GM10248 (cell line): ENCODE measurements at regions not wholly inside any gene's neighbourhood (a gene's known extent, or its start where the extent isn't known, plus 50 kb on each side); places are given as distances from the start of the nearest gene placed in this dataset.

ENCODE experiments used
- CTCF ChIA-PET: fragments of 300-600 bp; sonication (Branson Sonifier 250); formaldehyde crosslinking; extraction: SDS; loops from one replicate; lab custom pipeline; 2021; ENCODE audit warnings: antibody characterized with exemption; lab: Yijun Ruan, JAX
- POLR2A ChIA-PET: fragments of 350-650 bp; sonication (Branson Sonifier 250); formaldehyde crosslinking; extraction: SDS; loops from one replicate; lab custom pipeline; 2020; ENCODE audit warnings: antibody characterized with exemption; lab: Yijun Ruan, JAX
- DNase-seq: peaks from one replicate; pipeline ENCODE4 v3.0.0; 2012; ENCODE audit errors: extremely low spot score
- TF ChIP-seq, protein P1 (sequence below): IDR thresholded peaks from 2 replicates; pipeline ENCODE4 v1.5.1; 2012; ENCODE audit warnings: mild to moderate bottlenecking, low read depth; ENCODE audit errors: extremely low read depth, missing control alignments, control extremely low read depth

DNA sequence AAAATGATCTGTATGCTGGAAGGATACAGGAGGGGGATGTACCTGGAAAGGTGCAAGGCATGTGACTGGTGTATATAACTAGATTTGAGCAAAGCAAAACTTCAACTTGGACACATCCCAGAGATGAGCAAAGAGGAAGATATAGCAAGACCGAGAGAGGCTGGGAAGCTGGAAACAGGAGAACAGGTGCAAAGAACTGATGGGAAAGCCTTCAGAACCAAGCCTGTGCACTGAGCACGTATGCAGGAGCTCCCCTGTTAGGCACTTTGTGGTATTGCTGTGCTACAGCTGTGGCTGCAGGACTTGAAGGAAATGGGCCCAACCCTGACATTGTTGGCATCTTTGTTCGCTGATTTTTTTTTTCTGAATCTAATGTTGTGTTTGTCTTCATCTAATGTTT lies 120.7 kb upstream of the PWP1 start:
- TF ChIP-seq, protein P1, sequence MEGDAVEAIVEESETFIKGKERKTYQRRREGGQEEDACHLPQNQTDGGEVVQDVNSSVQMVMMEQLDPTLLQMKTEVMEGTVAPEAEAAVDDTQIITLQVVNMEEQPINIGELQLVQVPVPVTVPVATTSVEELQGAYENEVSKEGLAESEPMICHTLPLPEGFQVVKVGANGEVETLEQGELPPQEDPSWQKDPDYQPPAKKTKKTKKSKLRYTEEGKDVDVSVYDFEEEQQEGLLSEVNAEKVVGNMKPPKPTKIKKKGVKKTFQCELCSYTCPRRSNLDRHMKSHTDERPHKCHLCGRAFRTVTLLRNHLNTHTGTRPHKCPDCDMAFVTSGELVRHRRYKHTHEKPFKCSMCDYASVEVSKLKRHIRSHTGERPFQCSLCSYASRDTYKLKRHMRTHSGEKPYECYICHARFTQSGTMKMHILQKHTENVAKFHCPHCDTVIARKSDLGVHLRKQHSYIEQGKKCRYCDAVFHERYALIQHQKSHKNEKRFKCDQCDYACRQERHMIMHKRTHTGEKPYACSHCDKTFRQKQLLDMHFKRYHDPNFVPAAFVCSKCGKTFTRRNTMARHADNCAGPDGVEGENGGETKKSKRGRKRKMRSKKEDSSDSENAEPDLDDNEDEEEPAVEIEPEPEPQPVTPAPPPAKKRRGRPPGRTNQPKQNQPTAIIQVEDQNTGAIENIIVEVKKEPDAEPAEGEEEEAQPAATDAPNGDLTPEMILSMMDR: peak; percentile 31
- ChIA-PET POLR2A (no interaction called here), CTCF (interaction anchor here (1.0 to 2.4 kb wide), 5 partner anchors 10 to 434 kb away, joined by 3 to 7 read pairs (median 4); no protein-coding TSS in a partner anchor)
- no peak for DNase-seq

DNA sequence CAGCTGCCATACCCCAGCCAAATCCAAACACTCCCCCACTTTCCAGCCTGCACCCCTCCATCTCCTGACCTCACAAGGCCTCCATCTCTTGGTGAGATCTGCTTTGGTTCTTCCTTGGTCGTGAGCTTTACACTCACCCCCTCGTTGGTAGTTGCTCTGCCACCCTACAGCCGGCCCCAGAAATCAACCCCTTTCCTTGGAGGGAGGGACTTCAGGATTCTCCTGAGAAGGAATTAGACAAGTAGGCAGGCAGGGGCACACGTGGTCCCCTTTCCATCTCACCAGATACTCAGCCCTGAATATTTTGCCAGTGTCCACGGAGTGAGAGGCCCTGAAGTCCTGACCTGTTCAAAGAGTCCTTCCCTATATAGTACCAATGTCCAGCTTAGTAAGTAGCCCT lies 120.0 kb upstream of the PWP1 start:
- no peak for DNase-seq
- TF ChIP-seq, protein P1: no peak
- POLR2A ChIA-PET: no interaction called here
- CTCF ChIA-PET: interaction anchor here (0.7 to 2.4 kb wide), 6 partner anchors 8 to 434 kb away, joined by 3 to 7 read pairs (median 4); no protein-coding TSS in a partner anchor

DNA sequence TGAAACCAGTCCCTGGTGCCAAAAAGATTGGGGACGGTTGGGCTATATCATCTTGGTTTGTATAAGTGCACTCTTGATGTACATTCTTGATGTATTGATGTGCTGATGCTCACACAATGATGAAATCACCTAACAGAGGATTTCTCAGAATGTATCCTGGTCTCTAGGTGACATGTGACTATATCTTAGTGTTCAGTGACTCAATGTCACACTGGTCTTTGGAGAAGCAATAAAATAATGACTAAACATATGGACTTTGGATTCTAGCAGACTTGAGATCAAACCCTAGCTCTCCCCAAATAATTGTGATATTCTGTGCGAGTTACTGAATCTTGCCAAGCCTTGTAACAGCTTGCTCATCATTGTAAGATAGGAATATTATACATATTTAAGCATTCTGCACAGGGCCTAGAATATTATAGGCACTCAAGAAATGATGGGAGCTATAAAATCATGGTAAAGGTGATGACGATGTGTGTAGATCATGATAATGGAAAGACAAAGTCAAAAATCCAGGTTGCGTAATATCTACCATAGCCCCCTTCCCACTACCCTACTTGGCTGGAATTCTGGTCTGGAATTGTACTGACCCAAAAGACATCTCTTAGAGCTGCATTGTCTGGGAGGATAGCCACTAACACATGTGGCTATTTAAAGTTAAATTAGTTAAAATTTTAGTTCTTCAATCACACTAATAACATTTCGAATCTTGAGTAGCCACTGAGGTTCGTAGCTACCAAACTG lies 117.6 kb upstream of the PWP1 start:
- TF ChIP-seq, protein P1: no peak
- ChIA-PET POLR2A (no interaction called here), CTCF (interaction anchor here (0.8 kb wide), 2 partner anchors 39 to 41 kb away, joined by 3 read pairs; no protein-coding TSS in a partner anchor)
- DNase-seq: no peak

DNA sequence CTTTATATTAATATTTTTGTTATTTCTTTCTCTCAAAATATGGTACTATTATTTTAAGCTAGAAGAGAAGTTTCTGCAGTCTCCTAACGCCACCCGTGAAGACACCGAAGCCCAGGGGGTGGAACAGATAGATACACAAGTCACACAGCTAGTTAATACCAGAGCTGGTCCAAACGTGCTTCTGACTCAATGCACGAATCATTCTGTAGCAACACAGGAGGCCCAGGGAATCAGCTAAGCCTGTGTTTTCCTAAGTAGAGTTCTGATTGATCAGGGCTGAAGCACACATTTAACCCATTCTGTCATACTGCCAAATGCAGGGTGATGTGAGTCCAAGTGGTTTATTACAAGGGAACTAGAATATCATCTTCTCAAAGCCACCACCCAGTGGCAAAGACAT lies 116.9 kb upstream of the PWP1 start:
- TF ChIP-seq, protein P1: no peak
- POLR2A ChIA-PET: no interaction called here
- DNase-seq: no peak
- CTCF ChIA-PET: interaction anchor here (0.8 kb wide), 2 partner anchors 39 to 42 kb away, joined by 3 read pairs; no protein-coding TSS in a partner anchor

DNA sequence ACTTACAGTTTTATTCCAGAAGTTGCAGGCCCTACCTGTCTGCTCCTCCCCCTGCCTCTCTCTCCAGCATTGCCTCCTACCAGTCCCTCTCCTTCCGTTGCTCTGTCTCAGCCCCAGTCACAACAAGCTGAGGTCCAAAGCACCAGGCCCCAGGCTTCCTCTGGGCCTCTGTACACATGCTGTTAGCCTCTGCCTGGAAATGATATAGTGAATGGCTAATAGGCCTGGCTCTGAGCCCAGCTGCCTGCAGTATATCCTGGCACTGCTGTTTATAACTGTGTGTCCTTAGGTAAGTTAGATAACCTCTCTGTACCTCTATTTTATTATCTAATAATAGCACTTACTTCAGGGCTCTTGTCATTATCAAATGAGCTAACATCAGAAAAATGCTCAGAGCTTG lies 114.9 kb upstream of the PWP1 start:
- TF ChIP-seq, protein P1: no peak
- ChIA-PET POLR2A (no interaction called here), CTCF (no interaction called here)
- DNase-seq: no peak

DNA sequence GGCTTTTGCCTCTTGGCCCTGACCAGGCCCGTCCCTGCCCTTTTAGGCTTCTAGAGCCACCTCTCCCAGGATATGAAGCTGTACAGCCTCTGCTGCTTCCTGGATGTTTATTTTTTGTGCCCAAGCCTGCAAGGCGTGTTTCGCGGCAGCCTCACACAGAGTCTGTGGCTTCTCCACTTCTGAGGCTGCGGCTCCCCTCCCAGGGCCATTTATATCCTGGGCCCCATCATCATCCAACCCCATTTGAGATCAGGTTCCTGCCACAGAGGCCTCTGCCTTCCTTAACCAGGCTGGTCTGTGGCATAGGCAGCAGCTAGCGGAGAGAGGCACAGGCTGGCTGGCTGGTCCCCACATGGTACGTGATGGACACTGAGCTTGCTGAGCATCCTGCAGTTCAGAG lies 114.1 kb upstream of the PWP1 start:
- TF ChIP-seq, protein P1: no peak
- POLR2A ChIA-PET: no interaction called here
- no peak for DNase-seq
- CTCF ChIA-PET: interaction anchor here (0.8 kb wide), 1 partner anchor 440 kb away, joined by 3 read pairs; no protein-coding TSS in a partner anchor
